Kidney epithelial cell (primary cell): ENCODE measurements at regions not wholly inside any gene's neighbourhood (a gene's known extent, or its start where the extent isn't known, plus 50 kb on each side); places are given as distances from the start of the nearest gene placed in this dataset.

Experiments used
- DNase-seq: peaks from one replicate; pipeline ENCODE4 v3.0.0-alpha.2; 2010; ENCODE audit warnings: low read depth
- H3K27me3 ChIP-seq: 2 replicates; pipeline ENCODE4 v1.6.0; 2011; ENCODE audit warnings: low read length; ENCODE audit not compliant: control insufficient read depth, insufficient read depth
- H3K36me3 ChIP-seq: 2 replicates; pipeline ENCODE4 v1.5.1; 2011; ENCODE audit warnings: low read length; ENCODE audit not compliant: control insufficient read depth, insufficient read depth
- H3K4me3 ChIP-seq: 2 replicates; pipeline ENCODE4 v1.5.1; 2011; ENCODE audit warnings: low read depth, mild to moderate bottlenecking, control low read depth, low read length
- TF ChIP-seq, protein P1 (sequence below): IDR thresholded peaks from 2 replicates; pipeline ENCODE4 v1.5.1; 2011; ENCODE audit warnings: mild to moderate bottlenecking, moderate library complexity, low read length, control low read depth, inconsistent platforms; ENCODE audit not compliant: insufficient read depth, poor library complexity, severe bottlenecking

DNA sequence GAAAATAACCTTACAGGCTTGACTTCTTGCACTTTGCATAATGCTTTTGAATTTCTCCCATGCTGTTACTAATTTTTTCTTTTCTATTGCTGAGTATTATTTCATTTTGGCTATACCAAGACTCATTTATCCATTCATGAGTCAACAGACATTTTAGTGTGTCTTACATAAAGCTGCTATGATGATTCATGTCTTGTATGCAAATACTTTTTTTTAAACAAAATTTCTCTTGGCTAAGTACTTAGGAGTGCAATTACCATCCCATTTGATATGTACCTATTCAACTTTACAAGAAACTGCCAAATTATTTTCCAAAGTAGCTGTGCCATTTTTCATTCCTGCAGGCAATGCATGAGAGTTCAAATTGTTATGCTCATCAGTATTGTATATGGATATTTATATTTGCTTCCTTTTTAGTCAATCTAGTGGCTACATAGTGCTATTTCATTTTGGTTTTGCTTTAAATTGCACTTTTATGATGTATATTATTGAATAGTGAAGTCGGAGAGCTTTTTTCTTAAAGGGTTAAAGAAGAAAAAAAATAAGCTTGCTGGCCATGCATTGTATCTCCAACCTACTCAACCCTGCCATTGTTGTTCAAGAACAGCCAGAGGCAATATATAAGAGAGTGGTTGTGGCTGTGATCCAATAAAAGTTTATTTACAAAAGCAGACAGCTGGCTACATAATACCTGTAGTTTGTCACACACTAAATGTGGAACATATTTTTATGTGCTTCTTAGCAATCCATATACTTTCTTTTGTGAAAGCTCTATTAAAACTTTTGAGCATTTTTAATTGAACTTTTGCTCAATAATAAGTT, 862.8 kb downstream of the KCNT2 start:
- Histone ChIP-seq H3K27me3 (no peaks in the 10 kb centered on the region), H3K36me3 (no peaks in the 10 kb centered on the region), H3K4me3 (no peak overlapping the region)
- TF ChIP-seq, protein P1, sequence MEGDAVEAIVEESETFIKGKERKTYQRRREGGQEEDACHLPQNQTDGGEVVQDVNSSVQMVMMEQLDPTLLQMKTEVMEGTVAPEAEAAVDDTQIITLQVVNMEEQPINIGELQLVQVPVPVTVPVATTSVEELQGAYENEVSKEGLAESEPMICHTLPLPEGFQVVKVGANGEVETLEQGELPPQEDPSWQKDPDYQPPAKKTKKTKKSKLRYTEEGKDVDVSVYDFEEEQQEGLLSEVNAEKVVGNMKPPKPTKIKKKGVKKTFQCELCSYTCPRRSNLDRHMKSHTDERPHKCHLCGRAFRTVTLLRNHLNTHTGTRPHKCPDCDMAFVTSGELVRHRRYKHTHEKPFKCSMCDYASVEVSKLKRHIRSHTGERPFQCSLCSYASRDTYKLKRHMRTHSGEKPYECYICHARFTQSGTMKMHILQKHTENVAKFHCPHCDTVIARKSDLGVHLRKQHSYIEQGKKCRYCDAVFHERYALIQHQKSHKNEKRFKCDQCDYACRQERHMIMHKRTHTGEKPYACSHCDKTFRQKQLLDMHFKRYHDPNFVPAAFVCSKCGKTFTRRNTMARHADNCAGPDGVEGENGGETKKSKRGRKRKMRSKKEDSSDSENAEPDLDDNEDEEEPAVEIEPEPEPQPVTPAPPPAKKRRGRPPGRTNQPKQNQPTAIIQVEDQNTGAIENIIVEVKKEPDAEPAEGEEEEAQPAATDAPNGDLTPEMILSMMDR, result no peak
- DNase-seq, result no peak

DNA sequence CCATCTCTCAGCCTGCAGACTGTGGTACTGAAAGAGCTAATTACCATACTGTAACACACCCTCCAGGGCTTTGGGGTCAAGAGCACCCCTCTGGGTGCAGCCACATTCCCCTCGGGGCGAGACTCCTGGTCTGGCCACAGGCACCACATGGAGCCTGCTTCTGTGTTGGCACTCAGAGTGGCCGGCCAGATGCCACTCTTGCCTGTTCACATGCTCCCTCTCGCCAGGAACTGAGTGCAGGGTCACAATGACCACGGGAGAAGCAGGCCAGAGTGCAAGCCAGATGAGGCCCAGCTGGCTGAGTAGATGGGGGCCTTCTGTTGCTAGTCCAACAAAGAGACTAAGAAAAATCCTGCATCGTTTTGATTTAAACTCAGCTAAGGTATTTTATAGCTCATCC, 864.0 kb downstream of the KCNT2 start:
- Histone ChIP-seq H3K36me3 (no peaks in the 10 kb centered on the region), H3K27me3 (no peaks in the 10 kb centered on the region), H3K4me3 (no peak overlapping the region)
- TF ChIP-seq, protein P1, result no peak
- DNase-seq, result no peak

DNA sequence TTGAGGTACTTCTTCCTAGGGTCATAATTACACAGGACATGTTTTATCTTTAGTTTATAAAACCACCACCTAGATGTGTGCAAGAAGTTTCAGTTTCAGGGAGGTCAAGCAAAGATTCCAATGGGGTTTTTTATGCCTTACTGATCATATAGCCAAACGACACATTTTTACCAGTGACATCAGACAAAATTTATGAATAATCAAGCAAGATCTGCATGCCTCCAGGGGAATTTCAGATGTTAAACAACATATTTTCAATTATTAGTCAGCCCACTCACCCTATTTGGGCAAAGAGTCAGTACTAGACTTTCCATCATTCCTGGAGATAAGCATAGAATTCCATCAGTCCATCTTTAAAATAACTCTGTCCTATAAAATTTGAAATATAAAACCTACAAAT, 867.4 kb downstream of the KCNT2 start:
- TF ChIP-seq, protein P1, result no peak
- Histone ChIP-seq H3K27me3 (no peaks in the 10 kb centered on the region), H3K4me3 (no peak overlapping the region), H3K36me3 (no peaks in the 10 kb centered on the region)
- no peak for DNase-seq

DNA sequence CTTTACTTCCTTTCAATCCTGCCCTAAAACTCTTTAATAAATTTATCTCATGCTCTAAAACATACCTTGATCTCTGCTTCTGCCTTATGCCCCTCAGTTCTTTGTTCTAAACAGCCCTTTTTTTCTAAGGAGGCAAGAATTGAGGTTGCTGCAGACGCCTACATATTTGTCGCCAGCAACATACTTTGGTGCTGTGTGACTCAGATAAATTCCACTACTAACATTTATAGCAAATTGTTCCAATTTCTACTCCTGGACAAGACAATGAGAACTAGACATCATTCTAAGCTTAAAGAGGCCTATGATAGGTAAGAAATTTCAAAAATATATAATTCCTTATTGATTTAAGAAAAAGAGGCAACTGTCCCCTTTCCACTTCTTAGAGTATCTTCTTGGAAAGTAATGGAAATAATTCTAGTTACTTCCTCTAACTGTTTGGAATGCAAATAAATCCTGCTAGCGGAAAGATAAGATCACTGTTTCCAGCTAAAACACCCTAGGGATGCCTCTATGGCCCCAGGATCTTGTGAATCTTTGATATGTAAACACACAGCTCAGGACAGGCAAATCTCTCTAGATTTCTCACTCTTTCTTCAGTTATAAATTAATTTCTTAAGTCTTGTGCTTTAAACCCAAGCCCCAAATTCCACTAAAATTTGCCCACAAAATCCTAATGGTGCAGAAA, 869.1 kb downstream of the KCNT2 start:
- H3K4me3 ChIP-seq, result no peak overlapping the region
- TF ChIP-seq, protein P1, result no peak
- H3K36me3 ChIP-seq, result no peaks in the 10 kb centered on the region
- H3K27me3 ChIP-seq, result no peaks in the 10 kb centered on the region
- DNase-seq, result no peak

DNA sequence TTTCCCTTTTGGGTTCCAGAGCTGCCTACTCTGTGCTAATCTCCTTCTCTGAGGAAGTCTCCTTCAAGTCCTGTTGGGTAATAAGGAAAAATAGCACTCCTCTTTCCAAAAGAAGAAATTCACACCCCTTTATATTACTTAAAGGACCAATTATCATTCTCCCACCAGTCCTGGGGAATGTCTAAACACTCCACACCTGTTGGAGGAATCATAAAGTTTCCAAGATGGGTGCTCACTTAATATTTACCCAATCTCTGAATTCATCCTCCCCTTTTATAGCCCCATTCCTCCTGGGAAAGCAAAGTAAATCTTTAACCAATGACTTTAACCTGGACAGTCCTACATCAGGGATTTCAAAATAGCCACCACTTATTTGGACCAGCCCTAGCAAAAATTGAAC, 873.1 kb downstream of the KCNT2 start:
- TF ChIP-seq, protein P1, result no peak
- Histone ChIP-seq H3K36me3 (no peaks in the 10 kb centered on the region), H3K27me3 (no peaks in the 10 kb centered on the region), H3K4me3 (no peak overlapping the region)
- DNase-seq, result no peak
